ENCODE measurements at regions not wholly inside any gene's neighbourhood (a gene's known extent, or its start where the extent isn't known, plus 50 kb on each side); places are given as distances from the start of the nearest gene placed in this dataset.

- no peak for TF ChIP-seq EP300 (IDR thresholded peaks at IDR 0.05; ENCODE audit: low read depth)
- TF ChIP-seq POLR2AphosphoS5 (IDR thresholded peaks at IDR 0.05), result no peak
These were observed 503.6 kb upstream of the ZFP42 start for GRCh38 chr4:187491959-187492358.

Measured in transverse colon (tissue), 3 donors.